ENCODE measurements at regions not wholly inside any gene's neighbourhood (a gene's known extent, or its start where the extent isn't known, plus 50 kb on each side); places are given as distances from the start of the nearest gene placed in this dataset.

DNA sequence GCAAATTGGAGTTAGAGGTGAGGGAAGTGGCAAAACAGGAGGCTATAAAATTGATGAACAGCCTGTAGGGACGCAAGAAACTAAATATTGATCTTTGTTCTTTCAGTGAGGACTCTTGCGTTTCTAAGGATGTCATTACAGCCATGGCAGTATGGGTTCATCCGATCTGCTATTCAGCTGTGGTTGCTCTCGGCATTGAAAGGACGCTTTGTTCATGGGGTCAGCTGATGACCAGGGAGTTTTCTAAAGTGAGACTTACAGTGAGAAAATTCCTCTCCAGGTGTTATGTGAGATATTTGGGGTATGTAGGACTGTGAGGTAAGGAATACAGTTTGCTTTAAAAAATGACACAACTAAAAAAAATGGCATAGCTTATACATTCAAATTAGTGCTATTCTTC is 52.7 kb upstream of the PELI1 start:
- no peaks in the 10 kb centered on the region for H3K27me3 ChIP-seq
- TF ChIP-seq, protein P1, sequence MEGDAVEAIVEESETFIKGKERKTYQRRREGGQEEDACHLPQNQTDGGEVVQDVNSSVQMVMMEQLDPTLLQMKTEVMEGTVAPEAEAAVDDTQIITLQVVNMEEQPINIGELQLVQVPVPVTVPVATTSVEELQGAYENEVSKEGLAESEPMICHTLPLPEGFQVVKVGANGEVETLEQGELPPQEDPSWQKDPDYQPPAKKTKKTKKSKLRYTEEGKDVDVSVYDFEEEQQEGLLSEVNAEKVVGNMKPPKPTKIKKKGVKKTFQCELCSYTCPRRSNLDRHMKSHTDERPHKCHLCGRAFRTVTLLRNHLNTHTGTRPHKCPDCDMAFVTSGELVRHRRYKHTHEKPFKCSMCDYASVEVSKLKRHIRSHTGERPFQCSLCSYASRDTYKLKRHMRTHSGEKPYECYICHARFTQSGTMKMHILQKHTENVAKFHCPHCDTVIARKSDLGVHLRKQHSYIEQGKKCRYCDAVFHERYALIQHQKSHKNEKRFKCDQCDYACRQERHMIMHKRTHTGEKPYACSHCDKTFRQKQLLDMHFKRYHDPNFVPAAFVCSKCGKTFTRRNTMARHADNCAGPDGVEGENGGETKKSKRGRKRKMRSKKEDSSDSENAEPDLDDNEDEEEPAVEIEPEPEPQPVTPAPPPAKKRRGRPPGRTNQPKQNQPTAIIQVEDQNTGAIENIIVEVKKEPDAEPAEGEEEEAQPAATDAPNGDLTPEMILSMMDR (IDR thresholded peaks at IDR 0.05; ENCODE audit: low read depth, low read length) = no peak
- DNase-seq (ENCODE audit: low read depth in 1 of 2, low spot score in 1 of 2) = no peak
- H3K27ac ChIP-seq = no peak overlapping the region
- H3K9me3 ChIP-seq (ENCODE audit: low read depth) = no peaks in the 10 kb centered on the region
- no peaks in the 10 kb centered on the region for H3K36me3 ChIP-seq
- H3K4me3 ChIP-seq = no peak overlapping the region
- H3K4me1 ChIP-seq (ENCODE audit: low read depth) = no peaks in the 10 kb centered on the region

DNA sequence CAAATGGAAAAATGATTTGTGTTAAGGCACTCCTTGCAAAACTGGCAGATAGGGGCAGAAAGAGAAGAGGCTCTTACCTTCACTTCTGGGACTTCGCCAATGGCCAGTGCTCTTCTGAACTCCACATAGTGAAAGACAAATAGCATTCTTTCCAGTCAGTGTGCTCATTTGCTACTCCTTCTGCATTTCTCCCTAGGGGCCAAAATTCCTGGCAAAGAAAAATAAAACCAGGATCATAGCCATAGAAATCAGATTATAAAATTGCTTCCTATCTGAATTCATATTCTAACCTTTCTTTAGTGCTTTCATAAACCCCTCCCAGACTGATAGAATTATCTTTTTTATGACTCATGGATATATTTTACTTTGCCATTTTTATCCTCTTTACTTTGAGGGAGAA is 56.9 kb upstream of the PELI1 start:
- TF ChIP-seq, protein P1 (IDR thresholded peaks at IDR 0.05; ENCODE audit: low read depth, low read length) = no peak
- Histone ChIP-seq H3K27ac (no peak overlapping the region), H3K27me3 (no peaks in the 10 kb centered on the region), H3K4me1 (ENCODE audit: low read depth) (peaks cover 4% of the 10 kb centered on the region), H3K4me3 (no peak overlapping the region), H3K36me3 (no peaks in the 10 kb centered on the region), H3K9me3 (ENCODE audit: low read depth) (no peaks in the 10 kb centered on the region)
- DNase-seq (ENCODE audit: low read depth in 1 of 2, low spot score in 1 of 2) = peak in 1 of 2 donors; percentile 41

DNA sequence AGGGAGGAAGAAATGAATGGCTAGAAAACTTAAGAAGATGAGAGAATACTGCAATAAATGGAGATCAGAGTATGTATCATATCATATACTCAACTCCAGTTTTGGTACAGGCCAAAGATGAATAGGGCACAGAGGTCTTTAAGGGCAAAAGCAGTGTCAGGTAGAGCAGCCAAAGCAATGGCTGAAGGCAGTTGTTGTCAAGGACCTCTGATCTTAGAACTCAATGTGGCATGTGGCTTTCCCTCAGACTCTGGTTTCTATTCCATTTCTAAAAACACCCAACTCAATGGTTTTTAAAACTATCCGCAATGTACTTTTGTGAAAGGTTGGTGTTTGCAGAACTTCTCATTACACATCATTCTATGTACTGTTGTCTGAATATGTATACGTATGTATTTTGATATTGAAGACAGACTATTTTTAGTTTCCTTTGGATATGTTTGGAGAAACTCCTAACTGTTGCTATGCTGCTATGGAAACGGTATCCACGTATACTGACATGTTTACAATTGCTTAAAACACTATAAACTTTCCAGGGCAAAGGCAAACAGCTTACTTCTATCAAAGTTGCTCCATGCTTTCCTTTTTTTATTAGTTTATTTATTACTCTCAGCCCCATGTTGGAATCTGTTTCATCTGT is 58.1 kb upstream of the PELI1 start:
- Histone ChIP-seq H3K9me3 (ENCODE audit: low read depth) (no peaks in the 10 kb centered on the region), H3K27me3 (no peaks in the 10 kb centered on the region), H3K4me3 (no peak overlapping the region), H3K36me3 (no peaks in the 10 kb centered on the region), H3K27ac (no peak overlapping the region), H3K4me1 (ENCODE audit: low read depth) (peaks cover 4% of the 10 kb centered on the region)
- DNase-seq (ENCODE audit: low read depth in 1 of 2, low spot score in 1 of 2) = peak in 1 of 2 donors; percentile 53
- TF ChIP-seq, protein P1 (IDR thresholded peaks at IDR 0.05; ENCODE audit: low read depth, low read length) = no peak

DNA sequence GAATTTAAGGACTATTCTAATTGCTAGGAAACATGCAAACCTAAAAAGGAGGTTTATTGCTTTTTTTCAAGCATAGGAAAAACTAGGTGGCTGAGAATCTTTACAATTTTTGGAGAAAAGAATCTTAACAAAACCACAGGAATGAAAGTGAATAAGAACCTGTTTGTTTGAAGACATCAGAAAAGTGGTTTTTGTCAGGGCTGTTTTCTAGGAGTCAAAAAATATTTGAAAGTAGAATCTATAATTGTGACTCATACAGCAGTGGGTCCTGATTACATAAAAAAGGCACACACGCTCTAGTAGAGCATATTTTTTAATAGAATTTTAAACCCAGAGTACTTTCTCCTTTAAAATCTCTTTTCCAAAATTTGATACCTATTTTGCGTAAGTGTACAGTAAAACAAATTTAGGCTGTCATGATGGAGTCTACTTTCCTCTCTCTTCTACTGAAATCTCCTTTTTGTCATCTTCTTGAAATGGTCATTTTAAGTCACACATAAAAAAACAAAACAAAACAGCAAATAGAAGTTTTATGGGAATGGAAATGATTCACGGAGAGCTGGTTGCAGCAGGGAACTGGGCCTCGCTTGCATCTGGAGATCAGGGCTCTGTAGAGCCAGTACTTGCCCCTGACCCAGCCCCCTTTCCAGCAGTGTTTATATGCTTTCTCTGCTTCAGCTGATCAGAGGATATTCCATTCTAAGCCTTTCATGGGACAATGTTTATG is 59.1 kb upstream of the PELI1 start:
- TF ChIP-seq, protein P1 (IDR thresholded peaks at IDR 0.05; ENCODE audit: low read depth, low read length) = no peak
- Histone ChIP-seq H3K4me1 (ENCODE audit: low read depth) (peaks cover 4% of the 10 kb centered on the region), H3K27me3 (no peaks in the 10 kb centered on the region), H3K27ac (no peak overlapping the region), H3K36me3 (no peaks in the 10 kb centered on the region), H3K4me3 (no peak overlapping the region), H3K9me3 (ENCODE audit: low read depth) (no peaks in the 10 kb centered on the region)
- peak in 1 of 2 donors; percentile 18 for DNase-seq (ENCODE audit: low read depth in 1 of 2, low spot score in 1 of 2)

DNA sequence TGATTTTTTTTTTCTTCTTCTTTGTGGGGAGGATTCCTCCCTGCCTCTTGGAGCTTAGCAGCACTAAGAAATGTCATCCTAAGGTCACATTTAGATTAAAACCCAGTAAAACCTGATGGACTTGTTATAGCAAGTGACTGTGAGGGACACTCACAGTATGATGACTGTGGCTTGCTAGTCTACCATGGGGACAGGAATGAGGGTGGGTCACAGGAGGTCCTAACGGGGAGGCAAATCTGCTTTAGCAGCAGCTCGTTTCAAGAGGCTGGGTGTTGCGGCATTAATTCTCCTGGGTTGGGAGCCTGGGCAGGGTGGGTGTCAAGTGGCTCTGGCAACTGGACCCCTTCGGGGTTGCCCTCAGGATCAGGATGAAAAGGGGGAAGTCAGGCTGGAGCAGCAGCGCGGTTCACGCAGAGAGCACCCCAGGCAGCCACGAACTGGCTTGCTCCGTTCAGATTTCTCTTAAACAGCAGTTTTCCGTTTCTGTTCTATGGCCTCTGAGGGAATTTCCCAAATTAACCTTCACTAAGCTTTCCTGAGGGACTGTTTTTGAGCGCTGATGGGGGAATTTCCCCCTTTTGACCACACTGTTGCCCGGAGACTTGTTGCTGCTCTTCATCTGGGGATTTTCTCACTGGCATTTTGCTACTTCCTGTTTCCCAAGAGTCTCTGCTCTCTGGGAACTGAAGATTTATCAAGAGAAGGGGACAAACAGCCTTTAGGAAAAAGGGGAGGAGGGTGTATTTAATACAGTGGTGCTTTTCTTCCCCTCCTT is 59.8 kb upstream of the PELI1 start:
- H3K9me3 ChIP-seq (ENCODE audit: low read depth) = no peaks in the 10 kb centered on the region
- DNase-seq (ENCODE audit: low read depth in 1 of 2, low spot score in 1 of 2) = peak in 1 of 2 donors; percentile 57
- H3K4me1 ChIP-seq (ENCODE audit: low read depth) = peaks cover 4% of the 10 kb centered on the region
- H3K27ac ChIP-seq = no peak overlapping the region
- H3K4me3 ChIP-seq = no peak overlapping the region
- no peaks in the 10 kb centered on the region for H3K27me3 ChIP-seq
- TF ChIP-seq, protein P1 (IDR thresholded peaks at IDR 0.05; ENCODE audit: low read depth, low read length) = no peak
- H3K36me3 ChIP-seq = no peaks in the 10 kb centered on the region
